Astrocyte of the spinal cord (primary cell): ENCODE measurements at regions not wholly inside any gene's neighbourhood (a gene's known extent, or its start where the extent isn't known, plus 50 kb on each side); places are given as distances from the start of the nearest gene placed in this dataset.

Experiments
- DNase-seq: peaks from one replicate; pipeline ENCODE4 v3.0.0; 2011; ENCODE audit warnings: low read depth, low spot score
- H3K4me3 ChIP-seq: 2 replicates; pipeline ENCODE4 v1.5.1; 2011; ENCODE audit warnings: low read depth, mild to moderate bottlenecking, low read length, moderate library complexity
- CTCF ChIP-seq: IDR thresholded peaks from 2 replicates; pipeline ENCODE4 v1.5.1; 2012; ENCODE audit warnings: low read depth, mild to moderate bottlenecking, low read length, inconsistent platforms
- in situ Hi-C: cut with HindIII; loops from 2 replicates; pipeline ENCODE4 v1.10.0; 2017; ENCODE audit warnings: low sequenced_read_pairs

GRCh38 chr11:107276077-107276476, 181.5 kb downstream of the CWF19L2 start:
- H3K4me3 ChIP-seq, result no peak overlapping the region
- no peak for TF ChIP-seq CTCF
- in situ Hi-C loops, result no loop called here
- DNase-seq, result no peak

GRCh38 chr11:107275632-107276031, 182.0 kb downstream of the CWF19L2 start:
- in situ Hi-C loops, result no loop called here
- no peak for DNase-seq
- H3K4me3 ChIP-seq, result no peak overlapping the region
- TF ChIP-seq CTCF, result no peak

- in situ Hi-C loops, result no loop called here
- TF ChIP-seq CTCF, result no peak
- no peak for DNase-seq
- H3K4me3 ChIP-seq, result no peak overlapping the region
These were observed 183.5 kb downstream of the CWF19L2 start for GRCh38 chr11:107274138-107274537.

GRCh38 chr11:107272561-107272960, 185.1 kb downstream of the CWF19L2 start:
- in situ Hi-C loops, result no loop called here
- no peak for TF ChIP-seq CTCF
- DNase-seq, result no peak
- H3K4me3 ChIP-seq, result no peak overlapping the region

GRCh38 chr11:107271425-107271824, 186.2 kb downstream of the CWF19L2 start:
- no peak for DNase-seq
- no peak overlapping the region for H3K4me3 ChIP-seq
- in situ Hi-C loops, result no loop called here
- no peak for TF ChIP-seq CTCF

- no peak for TF ChIP-seq CTCF
- in situ Hi-C loops, result no loop called here
- DNase-seq, result no peak
- no peak overlapping the region for H3K4me3 ChIP-seq
These were observed 188.6 kb downstream of the CWF19L2 start for GRCh38 chr11:107268977-107269376.

GRCh38 chr11:107266455-107266854, 191.2 kb downstream of the CWF19L2 start:
- TF ChIP-seq CTCF, result no peak
- DNase-seq, result no peak
- H3K4me3 ChIP-seq, result no peak overlapping the region
- in situ Hi-C loops, result no loop called here
